Prostate gland (tissue), 2 donors: ENCODE measurements at regions not wholly inside any gene's neighbourhood (a gene's known extent, or its start where the extent isn't known, plus 50 kb on each side); places are given as distances from the start of the nearest gene placed in this dataset.

Experiments used
- DNase-seq: peaks from one replicate; pipeline ENCODE4 v3.0.0-alpha.2; 2019; ENCODE audit warnings: low spot score
- H3K27ac ChIP-seq, 2 donors: fragments of 200-600 bp; sonication (generic); 2 replicates each; pipeline ENCODE4 v1.5.1; 2017 to 2019
- H3K27me3 ChIP-seq: fragments of 200-600 bp; sonication (generic); replicated peaks from 2 replicates; pipeline ENCODE4 v1.5.1; 2019; ENCODE audit not compliant: insufficient read depth
- H3K36me3 ChIP-seq, 2 donors: fragments of 200-600 bp; sonication (generic); 1 replicate in 1 of 2; 2 replicates in 1 of 2; pipeline versions ENCODE4 v1.5.1 to v1.8.1; 2017 to 2019
- H3K4me1 ChIP-seq: fragments of 200-600 bp; sonication (generic); replicated peaks from 2 replicates; pipeline ENCODE4 v1.5.1; 2019
- H3K4me3 ChIP-seq, 2 donors: fragments of 200-600 bp; sonication (generic); 2 replicates each; pipeline ENCODE4 v1.5.1; 2017 to 2019
- H3K9me3 ChIP-seq: fragments of 200-600 bp; sonication (generic); 2 replicates; pipeline ENCODE4 v1.5.1; 2017
- POLR2A ChIP-seq: fragments of 450-650 bp; IDR thresholded peaks from one replicate; pipeline ENCODE4 v1.6.1; 2016; ENCODE audit warnings: antibody characterized with exemption, mild to moderate bottlenecking
- POLR2AphosphoS5 ChIP-seq: sonication (generic); formaldehyde crosslinking; IDR thresholded peaks from one replicate; pipeline ENCODE4 v1.6.1; 2017; ENCODE audit warnings: antibody characterized with exemption
- WGBS: methylation state at CpG from one replicate; pipeline ENCODE4 v1.1.5; 2018; 5-methylcytosine and 5-hydroxymethylcytosine counted together
- intact Hi-C: fragments of 100-400 bp; cut with DNase I; formaldehyde crosslinking; loops from one replicate; pipeline ENCODE4 v1.14.2; 2022
- TF ChIP-seq, protein P1 (sequence below), 4 experiments: fragments of 200-600 bp in 2 of 4; fragments of 450-650 bp in 2 of 4; sonication (generic) in 2 of 4; IDR thresholded peaks; 1 replicate in 3 of 4; 2 replicates in 1 of 4; pipeline ENCODE4 v1.5.1; 2016 to 2019; ENCODE audit warnings: antibody characterized with exemption in 4 of 4, mild to moderate bottlenecking in 2 of 4, moderate library complexity in 2 of 4

DNA sequence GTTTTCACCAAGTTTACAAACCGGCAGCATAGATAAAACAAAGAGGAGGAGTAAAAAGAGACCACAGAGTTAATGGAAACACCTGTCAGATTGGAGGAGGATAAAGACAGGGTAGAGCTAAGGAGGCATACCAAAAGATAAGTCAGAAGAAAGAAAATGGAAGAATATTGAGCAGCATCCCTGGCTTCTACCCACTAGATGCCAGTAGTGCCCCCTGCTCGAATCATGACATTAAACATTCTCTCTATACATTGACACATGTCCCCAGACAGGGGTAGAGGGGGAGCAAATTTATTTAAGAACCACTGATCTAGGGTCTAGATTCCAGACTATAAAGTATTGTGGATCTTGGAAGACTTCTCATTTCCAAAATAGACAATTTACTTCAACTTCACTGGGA lies 159.8 kb upstream of the ETAA1 start:
- WGBS: 91% methylated on average over 2 of the region's 2 CpGs
- intact Hi-C loops: loop anchor here (10.0 kb wide), 1 partner anchor 802 kb away; the partner anchor contains the start of gene MEIS1
- Histone ChIP-seq H3K4me1 (no peaks in the 10 kb centered on the region), H3K36me3 (no peaks in the 10 kb centered on the region), H3K9me3 (no peaks in the 10 kb centered on the region), H3K27ac (no peak overlapping the region), H3K27me3 (no peaks in the 10 kb centered on the region), H3K4me3 (no peak overlapping the region)
- TF ChIP-seq, protein P1, sequence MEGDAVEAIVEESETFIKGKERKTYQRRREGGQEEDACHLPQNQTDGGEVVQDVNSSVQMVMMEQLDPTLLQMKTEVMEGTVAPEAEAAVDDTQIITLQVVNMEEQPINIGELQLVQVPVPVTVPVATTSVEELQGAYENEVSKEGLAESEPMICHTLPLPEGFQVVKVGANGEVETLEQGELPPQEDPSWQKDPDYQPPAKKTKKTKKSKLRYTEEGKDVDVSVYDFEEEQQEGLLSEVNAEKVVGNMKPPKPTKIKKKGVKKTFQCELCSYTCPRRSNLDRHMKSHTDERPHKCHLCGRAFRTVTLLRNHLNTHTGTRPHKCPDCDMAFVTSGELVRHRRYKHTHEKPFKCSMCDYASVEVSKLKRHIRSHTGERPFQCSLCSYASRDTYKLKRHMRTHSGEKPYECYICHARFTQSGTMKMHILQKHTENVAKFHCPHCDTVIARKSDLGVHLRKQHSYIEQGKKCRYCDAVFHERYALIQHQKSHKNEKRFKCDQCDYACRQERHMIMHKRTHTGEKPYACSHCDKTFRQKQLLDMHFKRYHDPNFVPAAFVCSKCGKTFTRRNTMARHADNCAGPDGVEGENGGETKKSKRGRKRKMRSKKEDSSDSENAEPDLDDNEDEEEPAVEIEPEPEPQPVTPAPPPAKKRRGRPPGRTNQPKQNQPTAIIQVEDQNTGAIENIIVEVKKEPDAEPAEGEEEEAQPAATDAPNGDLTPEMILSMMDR (IDR thresholded peaks at IDR 0.05): no peak
- TF ChIP-seq POLR2A: no peak
- TF ChIP-seq POLR2AphosphoS5: no peak
- no peak for DNase-seq

DNA sequence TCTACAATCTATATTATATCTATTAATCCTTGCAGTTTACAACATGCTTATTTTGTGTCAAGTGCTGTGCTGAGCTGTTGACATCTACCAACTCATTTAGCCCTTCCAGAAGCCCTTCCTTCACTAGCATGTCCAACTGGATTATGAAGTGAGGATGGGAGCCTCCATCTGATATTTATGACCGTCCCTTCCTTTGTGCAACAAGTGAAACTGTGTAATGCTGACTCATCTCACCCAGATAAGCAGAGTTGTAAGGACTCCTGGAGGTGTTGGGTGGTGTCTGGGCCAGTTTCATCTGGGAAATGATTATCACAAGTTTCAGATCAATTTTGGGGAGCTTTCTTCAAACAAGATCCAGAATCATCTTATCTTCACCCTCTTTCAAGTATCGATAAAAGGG lies 156.6 kb upstream of the ETAA1 start:
- H3K36me3 ChIP-seq: no peaks in the 10 kb centered on the region
- H3K27ac ChIP-seq: no peak overlapping the region
- intact Hi-C loops: loop anchor here (10.0 kb wide), 1 partner anchor 404 kb away; no protein-coding TSS in a partner anchor
- no peak for DNase-seq
- no peaks in the 10 kb centered on the region for H3K9me3 ChIP-seq
- no peaks in the 10 kb centered on the region for H3K27me3 ChIP-seq
- no peak for TF ChIP-seq POLR2AphosphoS5
- no peak for TF ChIP-seq POLR2A
- H3K4me1 ChIP-seq: no peaks in the 10 kb centered on the region
- 90% methylated on average over 2 of the region's 2 CpGs for WGBS
- H3K4me3 ChIP-seq: no peak overlapping the region

DNA sequence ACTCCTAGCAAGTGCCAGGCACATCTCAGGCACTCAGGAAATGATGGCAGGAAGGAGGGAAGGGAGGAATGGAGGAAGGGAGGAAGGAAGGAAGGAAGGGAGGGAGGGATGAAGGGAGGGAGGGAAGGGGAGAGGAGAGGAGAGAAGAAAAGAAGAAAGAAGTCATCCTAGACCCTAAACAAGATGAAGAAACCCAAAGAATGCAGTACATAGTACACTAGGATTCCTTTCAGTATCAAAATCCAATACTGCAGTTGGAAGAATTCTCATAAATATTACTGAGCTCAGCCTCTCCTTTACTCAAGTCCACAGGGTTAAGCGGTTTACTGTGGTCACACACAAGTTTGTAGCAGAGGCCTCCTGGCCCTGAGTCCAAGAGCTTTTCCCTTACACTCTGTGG lies 155.7 kb upstream of the ETAA1 start:
- no peak for DNase-seq
- no peaks in the 10 kb centered on the region for H3K4me1 ChIP-seq
- intact Hi-C loops: loop anchor here (10.0 kb wide), 1 partner anchor 403 kb away; no protein-coding TSS in a partner anchor
- H3K9me3 ChIP-seq: no peaks in the 10 kb centered on the region
- H3K4me3 ChIP-seq: no peak overlapping the region
- no peak for TF ChIP-seq POLR2AphosphoS5
- TF ChIP-seq, protein P1 (IDR thresholded peaks at IDR 0.05): no peak
- no peak for TF ChIP-seq POLR2A
- WGBS: 73% methylated on average over 1 of the region's 1 CpG
- H3K27me3 ChIP-seq: no peaks in the 10 kb centered on the region
- no peaks in the 10 kb centered on the region for H3K36me3 ChIP-seq
- H3K27ac ChIP-seq: no peak overlapping the region

DNA sequence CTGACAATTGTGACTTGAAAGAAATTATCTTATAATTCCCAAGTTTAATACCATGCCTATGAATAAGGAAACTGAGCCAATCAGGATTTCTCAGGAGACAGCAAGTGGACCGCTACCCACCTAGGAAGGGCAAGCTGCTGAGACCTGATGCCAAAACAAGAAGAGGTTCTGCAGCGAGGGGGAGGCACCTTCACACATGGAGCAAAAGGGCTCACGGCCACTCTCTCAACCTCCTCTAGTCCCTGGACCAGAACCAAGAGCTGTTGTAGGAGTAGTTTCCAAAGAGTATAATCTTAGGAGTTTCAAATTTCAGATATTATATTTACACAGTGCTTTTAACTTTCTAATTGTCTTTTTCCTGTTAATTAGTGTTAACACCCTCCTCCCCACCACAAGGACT lies 154.7 kb upstream of the ETAA1 start:
- intact Hi-C loops: loop anchor here (10.0 kb wide), 1 partner anchor 402 kb away; no protein-coding TSS in a partner anchor
- Histone ChIP-seq H3K4me1 (no peaks in the 10 kb centered on the region), H3K9me3 (no peaks in the 10 kb centered on the region), H3K4me3 (no peak overlapping the region), H3K27me3 (no peaks in the 10 kb centered on the region), H3K27ac (no peak overlapping the region), H3K36me3 (no peaks in the 10 kb centered on the region)
- TF ChIP-seq POLR2A: no peak
- TF ChIP-seq, protein P1 (IDR thresholded peaks at IDR 0.05): no peak
- TF ChIP-seq POLR2AphosphoS5: no peak
- no peak for DNase-seq
- WGBS: 76% methylated on average over 3 of the region's 3 CpGs

DNA sequence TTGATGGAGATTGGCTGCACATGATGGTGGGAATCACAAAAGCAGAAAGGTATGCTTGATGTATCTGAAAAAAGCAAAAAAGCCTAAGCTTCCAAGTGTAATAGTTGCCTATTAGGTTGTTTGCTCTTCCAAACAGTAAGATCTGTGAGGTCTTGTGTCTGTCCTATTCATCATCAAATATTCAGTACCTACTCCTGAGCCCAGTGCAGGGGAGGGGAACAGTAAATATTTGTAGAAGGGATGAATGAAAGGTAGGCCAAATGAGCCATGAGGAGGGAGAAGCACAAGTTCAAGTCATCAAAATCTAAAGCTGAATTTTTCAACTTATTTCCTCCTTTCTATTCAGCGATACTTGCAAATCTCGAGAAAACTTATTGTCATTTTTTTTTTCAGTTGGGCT lies 153.2 kb upstream of the ETAA1 start:
- no peak for TF ChIP-seq POLR2AphosphoS5
- TF ChIP-seq POLR2A: no peak
- TF ChIP-seq, protein P1 (IDR thresholded peaks at IDR 0.05): no peak
- DNase-seq: no peak
- intact Hi-C loops: loop anchor here (10.0 kb wide), 1 partner anchor 401 kb away; no protein-coding TSS in a partner anchor
- Histone ChIP-seq H3K4me3 (no peak overlapping the region), H3K9me3 (no peaks in the 10 kb centered on the region), H3K36me3 (no peaks in the 10 kb centered on the region), H3K27ac (no peak overlapping the region), H3K4me1 (no peaks in the 10 kb centered on the region), H3K27me3 (no peaks in the 10 kb centered on the region)
- WGBS: 51% methylated on average over 2 of the region's 2 CpGs
